HT1080 (cell line): ENCODE measurements at regions not wholly inside any gene's neighbourhood (a gene's known extent, or its start where the extent isn't known, plus 50 kb on each side); places are given as distances from the start of the nearest gene placed in this dataset.
"Not testable (repeated sequence)": the region's sequence is repeated elsewhere in the genome, so short reads cannot be mapped to it uniquely, and the experiment has no call there.

ENCODE experiments used
- DNase-seq: peaks from one replicate; pipeline ENCODE4 v3.0.0-alpha.2; 2015; ENCODE audit warnings: low read depth

GRCh38 chr18:11512096-11513025 is 97.0 kb upstream of the SLC35G4 start:
- peak; percentile 26 for DNase-seq

- DNase-seq = no peak
Observed at GRCh38 chr18:11511434-11512095, 97.8 kb upstream of the SLC35G4 start.

- DNase-seq = no peak
Observed at GRCh38 chr18:11506856-11507255, 102.5 kb upstream of the SLC35G4 start.

GRCh38 chr18:11505993-11506392 is 103.4 kb upstream of the SLC35G4 start:
- no peak for DNase-seq

GRCh38 chr18:11504962-11505361 is 104.4 kb upstream of the SLC35G4 start:
- no peak for DNase-seq

GRCh38 chr18:11502368-11502767 is 107.0 kb upstream of the SLC35G4 start:
- no peak for DNase-seq

GRCh38 chr18:11501352-11501751 is 108.0 kb upstream of the SLC35G4 start:
- DNase-seq = no peak

GRCh38 chr18:11500153-11501122 is 109.0 kb upstream of the SLC35G4 start:
- peak; percentile 97 for DNase-seq

- DNase-seq = no peak
Observed at GRCh38 chr18:11498821-11499220, 110.6 kb upstream of the SLC35G4 start.

- no peak for DNase-seq
Observed at GRCh38 chr18:11497585-11497984, 111.8 kb upstream of the SLC35G4 start.

GRCh38 chr18:11496526-11497172 is 112.7 kb upstream of the SLC35G4 start:
- no peak for DNase-seq

GRCh38 chr18:11495441-11495840 is 114.0 kb upstream of the SLC35G4 start:
- DNase-seq = no peak

GRCh38 chr18:11494107-11494506 is 115.3 kb upstream of the SLC35G4 start:
- peak; percentile 8 for DNase-seq

GRCh38 chr18:11489266-11489899 is 120.0 kb upstream of the SLC35G4 start:
- no peak for DNase-seq

- no peak for DNase-seq
Observed at GRCh38 chr18:11488175-11488574, 121.2 kb upstream of the SLC35G4 start.

GRCh38 chr18:11487390-11487789 is 122.0 kb upstream of the SLC35G4 start:
- no peak for DNase-seq

- DNase-seq = no peak
Observed at GRCh38 chr18:11482271-11482670, 127.1 kb upstream of the SLC35G4 start.

GRCh38 chr18:11480692-11481091 is 128.7 kb upstream of the SLC35G4 start:
- no peak for DNase-seq

- not testable (repeated sequence) for DNase-seq
Observed at GRCh38 chr18:11479031-11479430, 130.4 kb upstream of the SLC35G4 start.

GRCh38 chr18:11470941-11471340 is 138.5 kb upstream of the SLC35G4 start:
- no peak for DNase-seq
